Calu3 (cell line): ENCODE measurements at regions not wholly inside any gene's neighbourhood (a gene's known extent, or its start where the extent isn't known, plus 50 kb on each side); places are given as distances from the start of the nearest gene placed in this dataset.

Source experiments
- BruUV-seq: library from RNA; stranded (reverse); fragments of 400-500 nt; replicated peaks from 2 replicates; lab custom pipeline; 2021; lab: Mats Ljungman, UMichigan
- CTCF ChIA-PET: fragments of 300-600 bp; sonication (Branson Sonifier 250); formaldehyde crosslinking; loops from one replicate; lab custom pipeline; 2022; ENCODE audit warnings: antibody characterized with exemption; lab: Charles Lee
- DNase-seq: peaks from one replicate; pipeline ENCODE4 v3.0.0; 2022
- H3K27ac Mint-ChIP-seq: one replicate; pipeline ENCODE4 v1.8.0; 2022; ENCODE audit warnings: mixed read lengths; ENCODE audit not compliant: unreplicated experiment
- H3K27me3 Mint-ChIP-seq: one replicate; pipeline ENCODE4 v1.8.0; 2022; ENCODE audit warnings: mixed read lengths; ENCODE audit not compliant: unreplicated experiment
- H3K36me3 Mint-ChIP-seq: one replicate; pipeline ENCODE4 v1.8.0; 2022; ENCODE audit warnings: mild to moderate bottlenecking, moderate library complexity, mixed read lengths; ENCODE audit not compliant: insufficient read depth, unreplicated experiment
- H3K4me1 Mint-ChIP-seq: one replicate; pipeline ENCODE4 v1.8.0; 2022; ENCODE audit warnings: mild to moderate bottlenecking, low read depth, mixed read lengths; ENCODE audit not compliant: unreplicated experiment
- H3K4me3 Mint-ChIP-seq: one replicate; pipeline ENCODE4 v1.8.0; 2022; ENCODE audit warnings: mild to moderate bottlenecking, low read depth, moderate library complexity, mixed read lengths; ENCODE audit not compliant: unreplicated experiment
- H3K9me3 Mint-ChIP-seq: one replicate; pipeline ENCODE4 v1.8.0; 2022; ENCODE audit warnings: low read depth, mixed read lengths; ENCODE audit not compliant: unreplicated experiment
- intact Hi-C: fragments of 100-400 bp; cut with micrococcal nuclease; formaldehyde crosslinking; loops from one replicate; pipeline ENCODE4 v1.10.0; 2022; ENCODE audit not compliant: unreplicated experiment
- TF ChIP-seq, protein P1 (sequence below): fragments of 200-600 bp; IDR thresholded peaks from one replicate; pipeline ENCODE4 v1.8.0; 2022; ENCODE audit warnings: antibody characterized with exemption; ENCODE audit not compliant: unreplicated experiment

- no peak overlapping the region for H3K4me3 Mint-ChIP-seq
- H3K36me3 Mint-ChIP-seq = no peaks in the 10 kb centered on the region
- intact Hi-C loops = no loop called here
- no peaks in the 10 kb centered on the region for H3K4me1 Mint-ChIP-seq
- no peaks in the 10 kb centered on the region for H3K9me3 Mint-ChIP-seq
- BruUV-seq = no TSS peak
- H3K27ac Mint-ChIP-seq = no peak overlapping the region
- H3K27me3 Mint-ChIP-seq = no peaks in the 10 kb centered on the region
- CTCF ChIA-PET = no interaction called here
- TF ChIP-seq, protein P1, sequence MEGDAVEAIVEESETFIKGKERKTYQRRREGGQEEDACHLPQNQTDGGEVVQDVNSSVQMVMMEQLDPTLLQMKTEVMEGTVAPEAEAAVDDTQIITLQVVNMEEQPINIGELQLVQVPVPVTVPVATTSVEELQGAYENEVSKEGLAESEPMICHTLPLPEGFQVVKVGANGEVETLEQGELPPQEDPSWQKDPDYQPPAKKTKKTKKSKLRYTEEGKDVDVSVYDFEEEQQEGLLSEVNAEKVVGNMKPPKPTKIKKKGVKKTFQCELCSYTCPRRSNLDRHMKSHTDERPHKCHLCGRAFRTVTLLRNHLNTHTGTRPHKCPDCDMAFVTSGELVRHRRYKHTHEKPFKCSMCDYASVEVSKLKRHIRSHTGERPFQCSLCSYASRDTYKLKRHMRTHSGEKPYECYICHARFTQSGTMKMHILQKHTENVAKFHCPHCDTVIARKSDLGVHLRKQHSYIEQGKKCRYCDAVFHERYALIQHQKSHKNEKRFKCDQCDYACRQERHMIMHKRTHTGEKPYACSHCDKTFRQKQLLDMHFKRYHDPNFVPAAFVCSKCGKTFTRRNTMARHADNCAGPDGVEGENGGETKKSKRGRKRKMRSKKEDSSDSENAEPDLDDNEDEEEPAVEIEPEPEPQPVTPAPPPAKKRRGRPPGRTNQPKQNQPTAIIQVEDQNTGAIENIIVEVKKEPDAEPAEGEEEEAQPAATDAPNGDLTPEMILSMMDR = no peak
- DNase-seq = no peak
Observed at GRCh38 chr3:80297720-80298119, 529.9 kb upstream of the ROBO1 start.

GRCh38 chr3:80285388-80285787, 517.6 kb upstream of the ROBO1 start:
- no peak for DNase-seq
- CTCF ChIA-PET = no interaction called here
- Mint-ChIP-seq H3K4me3 (no peak overlapping the region), H3K27me3 (no peaks in the 10 kb centered on the region), H3K9me3 (peaks cover under 1% of the 10 kb centered on the region), H3K4me1 (peaks cover 9% of the 10 kb centered on the region), H3K36me3 (no peaks in the 10 kb centered on the region), H3K27ac (no peak overlapping the region)
- no TSS peak for BruUV-seq
- TF ChIP-seq, protein P1 = no peak
- intact Hi-C loops = no loop called here

DNA sequence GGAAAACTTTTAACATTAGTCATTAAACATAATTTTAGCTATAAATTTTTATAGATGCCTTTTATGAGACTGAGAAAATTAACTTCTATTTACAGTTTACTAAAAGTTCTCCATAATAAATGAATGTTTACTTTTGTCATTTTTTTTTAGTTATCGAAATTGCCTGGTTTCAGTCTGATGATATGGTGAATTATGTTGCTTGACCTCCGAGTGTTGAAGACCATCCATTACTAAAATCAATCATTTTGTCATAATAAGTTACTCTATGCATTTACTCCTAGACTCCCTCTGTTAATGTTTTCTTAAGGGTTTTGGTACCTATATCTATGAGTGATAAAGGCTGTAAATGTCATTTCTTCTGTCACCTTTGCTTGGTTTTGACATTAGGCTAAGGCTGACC, 516.0 kb upstream of the ROBO1 start:
- no peak overlapping the region for H3K4me3 Mint-ChIP-seq
- TF ChIP-seq, protein P1 = no peak
- BruUV-seq = no TSS peak
- H3K4me1 Mint-ChIP-seq = peaks cover 9% of the 10 kb centered on the region
- no peaks in the 10 kb centered on the region for H3K9me3 Mint-ChIP-seq
- H3K36me3 Mint-ChIP-seq = no peaks in the 10 kb centered on the region
- CTCF ChIA-PET = interaction anchor here (0.7 kb wide), 1 partner anchor 8 kb away, joined by 3 read pairs; no protein-coding TSS in a partner anchor
- DNase-seq = no peak
- intact Hi-C loops = no loop called here
- H3K27me3 Mint-ChIP-seq = no peaks in the 10 kb centered on the region
- no peak overlapping the region for H3K27ac Mint-ChIP-seq

DNA sequence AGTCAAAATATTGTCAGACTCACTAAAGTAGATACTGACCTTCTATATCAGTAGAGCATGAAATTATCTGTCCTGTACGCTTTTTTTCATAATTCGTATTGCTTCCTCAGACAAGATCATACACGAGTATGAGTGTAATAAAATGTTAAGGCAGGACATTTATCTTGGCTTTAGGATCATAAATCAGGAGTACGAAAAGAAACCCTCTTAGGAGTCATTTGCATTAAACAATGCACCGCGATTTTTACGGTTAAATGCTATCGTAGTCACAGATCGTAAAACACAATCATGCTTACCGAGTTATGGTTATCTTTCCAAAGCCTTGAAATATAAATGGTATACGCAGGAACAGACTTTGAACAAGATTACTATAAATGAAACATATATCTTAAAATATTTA, 510.3 kb upstream of the ROBO1 start:
- intact Hi-C loops = no loop called here
- Mint-ChIP-seq H3K27me3 (no peaks in the 10 kb centered on the region), H3K4me3 (no peak overlapping the region), H3K36me3 (no peaks in the 10 kb centered on the region), H3K9me3 (peaks cover 2% of the 10 kb centered on the region), H3K4me1 (no peaks in the 10 kb centered on the region), H3K27ac (no peak overlapping the region)
- DNase-seq = no peak
- TF ChIP-seq, protein P1 = no peak
- no TSS peak for BruUV-seq
- CTCF ChIA-PET = no interaction called here
